Daoy (cell line): ENCODE measurements at regions not wholly inside any gene's neighbourhood (a gene's known extent, or its start where the extent isn't known, plus 50 kb on each side); places are given as distances from the start of the nearest gene placed in this dataset.
"Not testable (repeated sequence)": the region's sequence is repeated elsewhere in the genome, so short reads cannot be mapped to it uniquely, and the experiment has no call there.

ENCODE experiments used
- DNase-seq: peaks from one replicate; pipeline ENCODE4 v3.0.0-alpha.2; 2015; ENCODE audit warnings: low read depth

DNA sequence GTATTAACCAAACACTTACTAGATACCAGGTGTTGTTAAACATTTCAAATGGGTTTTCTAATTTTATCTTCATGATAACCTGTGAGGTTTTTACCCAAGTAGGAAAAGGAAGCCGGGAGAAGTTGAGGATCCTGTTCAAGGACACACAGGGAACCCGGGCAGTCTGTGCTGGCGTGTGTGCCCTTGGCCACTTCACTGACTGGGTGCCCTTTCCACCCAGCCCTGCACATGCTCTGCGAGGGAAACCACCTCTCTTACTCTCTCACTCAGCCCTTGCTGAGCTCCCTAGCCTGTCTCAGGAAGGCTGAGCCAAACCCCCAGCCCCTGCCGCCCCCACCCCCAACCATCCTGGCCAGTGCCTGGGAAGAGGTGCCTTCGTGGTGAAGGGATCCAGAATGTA is 51.8 kb downstream of the TEX44 start:
- no peak for DNase-seq

DNA sequence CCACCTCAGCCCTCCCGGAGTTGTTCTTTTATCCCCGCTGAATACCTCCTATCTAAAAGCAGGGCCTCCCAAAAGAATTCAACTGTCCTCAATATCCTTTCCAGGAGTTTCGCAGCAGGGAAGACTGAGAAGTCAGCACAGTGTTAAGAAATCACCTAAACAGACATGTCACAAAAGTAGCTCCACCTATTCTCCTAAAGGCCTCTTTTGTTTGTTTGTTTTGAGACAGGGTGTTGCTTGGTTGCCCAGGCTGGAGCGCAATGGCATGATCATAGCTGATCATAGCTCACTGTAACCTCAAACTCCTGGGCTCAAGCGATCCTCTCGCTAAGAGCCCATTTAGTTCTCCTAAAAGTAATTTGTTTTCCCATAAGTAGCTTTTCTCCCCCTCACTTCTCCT is 53.8 kb downstream of the TEX44 start:
- no peak for DNase-seq

DNA sequence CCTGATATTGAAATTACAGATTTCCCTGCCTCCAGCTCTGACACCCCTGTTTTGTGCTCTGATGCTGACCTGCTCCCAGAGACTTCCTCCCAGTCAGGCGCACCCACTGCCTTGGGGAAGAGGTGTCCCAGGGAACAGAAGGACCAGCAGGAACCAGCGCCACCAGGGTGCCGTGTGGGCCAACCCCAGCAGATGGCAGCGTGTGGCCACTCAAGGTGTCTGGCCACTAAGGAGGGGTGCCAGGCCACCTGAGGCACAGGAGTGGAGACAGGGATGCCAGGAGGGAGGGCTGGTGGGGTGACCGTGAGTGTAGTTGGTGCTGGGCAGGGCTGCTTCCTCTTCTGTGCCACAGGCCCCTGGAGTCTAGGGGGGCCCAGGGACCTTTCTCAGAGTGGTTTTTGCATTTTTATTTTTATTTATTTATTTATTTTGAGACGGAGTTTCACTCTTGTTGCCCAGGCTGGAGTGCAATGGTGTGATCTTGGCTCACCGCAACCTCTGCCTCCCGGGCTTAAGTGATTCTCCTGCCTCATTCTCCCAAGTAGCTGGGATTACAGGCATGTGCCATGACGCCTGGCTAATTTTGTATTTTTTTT is 56.0 kb downstream of the TEX44 start:
- DNase-seq: peak; percentile 66

DNA sequence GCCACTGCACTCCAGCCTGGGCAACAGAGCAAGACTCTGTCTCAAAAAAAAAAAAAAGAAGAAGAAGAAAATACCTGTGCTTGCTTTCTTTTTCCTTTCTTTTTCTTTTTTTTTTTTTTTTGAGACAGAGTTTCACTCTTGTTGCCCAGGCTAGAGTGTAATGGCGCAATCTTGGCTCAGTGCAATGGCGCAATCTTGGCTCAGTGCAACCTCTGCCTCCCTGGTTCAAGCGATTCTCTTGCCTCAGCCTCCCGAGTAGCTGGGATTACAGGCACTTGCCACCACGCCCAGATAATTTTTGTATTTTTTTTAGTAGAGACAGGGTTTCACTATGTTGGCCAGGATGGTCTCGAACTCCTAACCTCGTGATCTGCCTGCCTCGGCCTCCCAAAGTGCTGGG is 56.8 kb upstream of the PTMA start:
- not testable (repeated sequence) for DNase-seq

DNA sequence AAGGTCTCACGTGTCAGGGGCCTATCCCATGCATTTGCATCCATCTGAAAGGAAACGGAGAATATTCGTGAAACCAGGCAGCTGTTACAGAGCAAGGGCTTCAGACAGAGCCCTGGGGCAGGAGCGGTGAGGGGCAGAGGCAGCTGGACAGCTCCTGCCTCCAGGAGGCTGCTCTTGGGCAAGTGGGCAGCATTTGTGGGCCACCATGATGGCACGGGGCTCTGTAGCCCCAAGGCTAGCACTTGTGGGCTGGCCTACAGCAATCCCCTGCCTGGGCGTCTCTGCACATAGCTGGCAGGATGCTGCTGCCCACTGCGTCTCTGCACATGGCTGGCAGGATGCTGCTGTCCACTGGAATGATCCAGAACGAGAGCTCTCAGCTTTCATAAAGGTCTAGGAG is 52.8 kb upstream of the PTMA start:
- no peak for DNase-seq

DNA sequence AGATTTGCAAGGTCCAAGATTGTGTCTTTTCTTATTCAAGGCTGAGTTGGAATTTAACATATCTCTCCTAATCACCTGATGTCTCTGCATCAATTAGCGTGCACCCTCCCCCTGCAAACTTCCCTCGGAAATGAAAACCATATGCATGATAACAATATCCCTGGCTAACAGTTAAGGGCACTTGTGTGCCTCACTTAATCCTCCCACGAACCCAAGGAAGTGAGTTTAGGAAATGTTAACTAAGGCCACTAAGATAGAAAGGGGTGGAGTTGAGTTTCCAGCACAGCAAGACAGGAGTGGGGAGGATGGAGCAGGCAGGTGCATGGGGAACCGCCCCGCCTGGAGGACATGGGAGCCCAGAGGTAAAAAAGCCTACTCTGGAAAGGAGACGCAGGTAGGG is 52.4 kb upstream of the PTMA start:
- DNase-seq: no peak
